GM20431 (cell line): ENCODE measurements at regions not wholly inside any gene's neighbourhood (a gene's known extent, or its start where the extent isn't known, plus 50 kb on each side); places are given as distances from the start of the nearest gene placed in this dataset.
"Not testable (repeated sequence)": the region's sequence is repeated elsewhere in the genome, so short reads cannot be mapped to it uniquely, and the experiment has no call there.

Experiments used
- in situ Hi-C: fragments of 300-500 bp; cut with MseI, MboI; formaldehyde crosslinking; loops from one replicate; pipeline ENCODE4 v1.15.0; 2020; ENCODE audit warnings: low sequenced_read_pairs; ENCODE audit not compliant: unreplicated experiment

DNA sequence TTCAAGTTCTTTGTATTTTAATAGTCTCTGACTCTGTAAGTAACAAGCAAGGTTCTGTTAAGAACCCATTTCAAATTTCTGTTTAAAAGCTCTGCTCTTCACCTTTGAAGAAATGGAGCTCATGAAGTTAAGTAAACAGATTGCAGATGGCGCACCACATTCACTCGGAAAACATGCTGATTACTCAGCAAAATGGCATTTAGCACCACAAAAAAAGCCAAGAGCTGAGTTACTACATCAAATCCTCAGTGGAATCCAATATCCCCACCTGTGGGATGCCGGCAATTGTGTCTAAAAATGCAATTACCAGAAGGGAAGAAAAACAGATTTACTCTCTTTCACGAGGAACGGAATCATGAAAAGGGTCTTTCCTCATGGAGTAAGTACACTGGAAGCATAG lies 758.0 kb downstream of the NTRK3 start:
- in situ Hi-C loops: loop anchor here (25.0 kb wide), 1 partner anchor 89 kb away; no protein-coding TSS in a partner anchor

- in situ Hi-C loops: loop anchor here (25.0 kb wide), 1 partner anchor 91 kb away; no protein-coding TSS in a partner anchor
These were observed 759.7 kb downstream of the NTRK3 start for GRCh38 chr15:87496795-87497194.

- in situ Hi-C loops: loop anchor here (25.0 kb wide), 1 partner anchor 91 kb away; no protein-coding TSS in a partner anchor
These were observed 760.4 kb downstream of the NTRK3 start for GRCh38 chr15:87496109-87496508.

- in situ Hi-C loops: loop anchor here (25.0 kb wide), 1 partner anchor 93 kb away; no protein-coding TSS in a partner anchor
These were observed 762.7 kb downstream of the NTRK3 start for GRCh38 chr15:87493803-87494202.

GRCh38 chr15:87492321-87492720 lies 764.2 kb downstream of the NTRK3 start:
- in situ Hi-C loops: loop anchor here (25.0 kb wide), 1 partner anchor 95 kb away; no protein-coding TSS in a partner anchor

DNA sequence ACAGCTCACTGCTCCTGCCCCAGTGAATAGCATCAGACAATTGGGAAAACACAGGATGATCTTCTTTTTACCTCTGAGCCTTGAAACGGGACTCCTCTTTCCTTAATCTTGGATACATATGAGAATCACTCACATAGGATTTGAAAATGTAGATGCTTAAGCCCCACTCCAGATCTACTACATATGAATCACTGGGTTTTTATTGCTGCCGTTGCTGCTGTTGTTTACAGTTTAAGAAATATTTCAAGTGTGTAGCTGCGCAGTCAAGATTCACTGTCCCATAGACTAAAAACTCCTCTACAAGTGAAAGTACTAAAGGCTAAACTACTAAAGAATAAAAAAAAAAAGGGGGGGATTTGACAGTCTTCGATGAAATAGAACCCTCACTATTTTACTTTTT lies 765.9 kb downstream of the NTRK3 start:
- in situ Hi-C loops: loop anchor here (25.0 kb wide), 1 partner anchor 97 kb away; no protein-coding TSS in a partner anchor

GRCh38 chr15:87489902-87490665 lies 766.5 kb downstream of the NTRK3 start:
- in situ Hi-C loops: loop anchor here (25.0 kb wide), 1 partner anchor 97 kb away; no protein-coding TSS in a partner anchor

- in situ Hi-C loops: loop anchor here (25.0 kb wide), 1 partner anchor 98 kb away; no protein-coding TSS in a partner anchor
These were observed 767.1 kb downstream of the NTRK3 start for GRCh38 chr15:87489456-87489855.

- in situ Hi-C loops: loop anchor here (25.0 kb wide), 1 partner anchor 100 kb away; no protein-coding TSS in a partner anchor
These were observed 769.1 kb downstream of the NTRK3 start for GRCh38 chr15:87487484-87487883.

- in situ Hi-C loops: loop anchor here (25.0 kb wide), 1 partner anchor 104 kb away; no protein-coding TSS in a partner anchor
These were observed 773.1 kb downstream of the NTRK3 start for GRCh38 chr15:87483468-87483867.

GRCh38 chr15:87481126-87481525 lies 775.4 kb downstream of the NTRK3 start:
- in situ Hi-C loops: loop anchor here (25.0 kb wide), 1 partner anchor 106 kb away; no protein-coding TSS in a partner anchor

DNA sequence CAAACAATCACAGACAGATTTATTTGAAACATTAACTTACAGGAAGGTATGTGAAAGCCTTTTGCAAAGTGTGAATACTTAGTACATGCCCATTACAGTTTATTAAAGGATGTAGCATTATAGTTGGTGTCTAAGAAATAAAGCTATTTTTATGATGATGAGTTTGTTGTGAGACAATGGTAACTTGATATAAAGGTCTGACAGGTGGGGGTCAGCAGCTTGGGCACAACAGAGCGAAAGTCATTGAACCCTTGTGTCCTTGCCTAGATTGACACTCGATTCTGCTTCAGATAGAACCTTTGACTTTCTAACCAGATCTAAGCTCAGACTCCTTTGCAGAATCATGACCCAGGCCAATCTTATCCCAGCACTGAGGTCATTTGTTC lies 777.9 kb downstream of the NTRK3 start:
- in situ Hi-C loops: loop anchor here (25.0 kb wide), 1 partner anchor 109 kb away; no protein-coding TSS in a partner anchor

DNA sequence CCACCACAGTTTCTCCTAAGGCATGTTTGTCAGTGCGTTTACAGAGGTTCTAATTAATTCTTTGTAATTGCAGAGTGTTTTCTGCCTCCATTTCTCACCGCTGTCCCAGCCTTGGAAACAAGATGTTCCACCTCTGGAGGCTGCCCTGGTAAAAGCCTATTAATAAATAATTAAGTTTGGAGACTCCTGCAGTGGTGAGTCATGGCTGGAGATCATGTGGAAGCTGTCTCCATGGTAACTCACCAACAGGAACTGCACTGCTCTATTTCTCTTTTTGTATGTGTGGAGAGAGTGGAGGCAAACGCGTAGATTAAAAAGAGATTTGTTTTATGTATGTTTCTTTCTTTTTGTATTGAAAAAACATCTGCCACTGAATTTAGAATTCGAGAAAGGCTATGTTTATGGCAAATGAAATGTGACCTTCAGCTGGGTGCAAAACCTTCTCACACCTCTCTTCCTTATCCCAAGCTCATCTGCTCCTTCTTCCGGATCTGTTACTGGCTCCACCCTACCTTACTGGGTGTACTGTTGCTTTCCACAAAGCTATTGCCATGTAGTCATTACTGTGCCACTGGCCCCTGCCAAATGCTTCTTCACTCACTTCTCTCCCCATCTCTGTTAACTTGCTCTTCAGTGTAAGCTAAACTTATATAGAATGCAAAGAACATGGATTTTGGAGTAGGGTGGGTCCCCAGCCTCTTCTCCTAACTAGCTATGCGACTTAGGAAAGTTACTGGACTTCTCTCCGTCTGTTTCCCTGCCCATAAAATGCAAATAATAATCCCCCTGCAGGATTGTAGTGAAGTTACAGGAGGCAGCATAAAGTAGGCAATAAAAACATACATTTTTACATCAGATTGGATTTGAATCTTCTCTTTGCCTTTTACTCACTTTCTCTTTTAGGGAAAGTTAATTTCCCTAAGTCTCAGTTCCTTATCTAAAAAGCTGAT lies 778.5 kb downstream of the NTRK3 start:
- in situ Hi-C loops: loop anchor here (25.0 kb wide), 1 partner anchor 109 kb away; no protein-coding TSS in a partner anchor

DNA sequence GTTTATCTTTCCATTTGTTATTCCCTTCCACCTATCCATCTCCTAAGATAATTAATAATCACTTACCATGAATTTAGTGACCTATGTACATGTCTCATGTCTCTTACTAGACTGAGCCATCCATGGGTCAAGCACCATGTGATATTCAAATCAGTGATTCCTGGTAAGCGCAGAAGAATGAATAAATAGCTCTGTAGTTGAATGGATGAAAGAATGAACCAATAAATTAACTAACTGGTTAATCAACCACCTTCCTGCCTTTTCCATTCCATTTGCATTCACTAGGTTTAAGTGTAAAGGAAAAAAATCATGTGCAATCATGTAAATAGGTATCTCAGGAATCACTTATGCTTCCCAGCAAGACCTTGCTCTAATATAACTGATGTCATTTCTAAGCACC lies 779.5 kb downstream of the NTRK3 start:
- in situ Hi-C loops: loop anchor here (25.0 kb wide), 1 partner anchor 110 kb away; no protein-coding TSS in a partner anchor

- in situ Hi-C loops: no loop called here
These were observed 785.6 kb downstream of the NTRK3 start for GRCh38 chr15:87470923-87471322.

GRCh38 chr15:87463956-87464355 lies 792.6 kb downstream of the NTRK3 start:
- in situ Hi-C loops: not testable (repeated sequence)

DNA sequence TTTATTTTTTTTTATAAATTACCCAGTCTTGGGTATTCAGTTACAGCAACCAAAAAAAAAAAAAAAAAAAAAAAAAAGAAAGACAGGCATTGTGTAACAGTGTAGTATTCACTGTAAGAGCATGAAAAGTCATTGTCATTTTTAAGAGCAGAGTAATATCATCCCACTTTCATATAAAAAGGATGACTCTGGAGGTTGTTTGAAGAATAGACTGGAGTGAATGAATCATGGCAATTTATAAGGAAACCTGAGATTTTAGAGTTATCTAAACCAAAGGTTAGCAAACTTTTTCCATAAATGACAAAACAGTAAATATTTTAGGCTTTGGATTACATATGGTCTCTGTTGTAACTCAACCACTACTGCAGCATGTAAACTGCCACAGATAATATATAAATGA lies 794.9 kb downstream of the NTRK3 start:
- in situ Hi-C loops: no loop called here

DNA sequence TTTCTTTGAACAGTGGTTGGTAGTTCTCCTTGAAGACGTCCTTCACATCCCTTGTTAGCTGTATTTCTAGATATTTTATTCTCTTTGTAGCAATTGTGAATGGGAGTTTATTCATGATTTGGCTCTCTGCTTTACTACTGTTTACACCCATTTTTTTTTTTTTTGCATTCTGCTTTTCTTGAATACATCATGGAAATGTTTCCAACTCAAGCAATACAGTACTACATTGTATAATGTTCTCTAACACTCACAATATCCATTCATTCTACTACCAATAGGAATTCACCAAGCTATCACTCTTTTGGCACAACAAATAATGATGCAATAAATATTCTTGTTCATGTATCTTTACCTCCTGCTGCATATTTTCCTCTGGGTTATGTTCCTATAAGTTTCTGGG lies 801.7 kb downstream of the NTRK3 start:
- in situ Hi-C loops: no loop called here

GRCh38 chr15:87450314-87450713 lies 806.2 kb downstream of the NTRK3 start:
- in situ Hi-C loops: no loop called here

GRCh38 chr15:87439090-87439489 lies 817.4 kb downstream of the NTRK3 start:
- in situ Hi-C loops: no loop called here
